Peyer's patch (tissue), 4 donors: ENCODE measurements at regions not wholly inside any gene's neighbourhood (a gene's known extent, or its start where the extent isn't known, plus 50 kb on each side); places are given as distances from the start of the nearest gene placed in this dataset.

Source experiments
- POLR2A ChIP-seq, 2 donors: fragments of 450-650 bp; IDR thresholded peaks; one replicate each; pipeline ENCODE4 v1.5.1; 2017; ENCODE audit warnings: antibody characterized with exemption in 2 of 2, mild to moderate bottlenecking in 2 of 2, moderate library complexity in 2 of 2
- TF ChIP-seq, protein P1 (sequence below), 6 experiments: fragments of 450-650 bp in 4 of 6; fragments of 200-600 bp in 2 of 6; sonication (generic) in 1 of 6; IDR thresholded peaks; one replicate each; pipeline ENCODE4 v1.5.1; 2017 to 2019; ENCODE audit warnings: antibody characterized with exemption in 6 of 6, mild to moderate bottlenecking in 3 of 6, moderate library complexity in 1 of 6

DNA sequence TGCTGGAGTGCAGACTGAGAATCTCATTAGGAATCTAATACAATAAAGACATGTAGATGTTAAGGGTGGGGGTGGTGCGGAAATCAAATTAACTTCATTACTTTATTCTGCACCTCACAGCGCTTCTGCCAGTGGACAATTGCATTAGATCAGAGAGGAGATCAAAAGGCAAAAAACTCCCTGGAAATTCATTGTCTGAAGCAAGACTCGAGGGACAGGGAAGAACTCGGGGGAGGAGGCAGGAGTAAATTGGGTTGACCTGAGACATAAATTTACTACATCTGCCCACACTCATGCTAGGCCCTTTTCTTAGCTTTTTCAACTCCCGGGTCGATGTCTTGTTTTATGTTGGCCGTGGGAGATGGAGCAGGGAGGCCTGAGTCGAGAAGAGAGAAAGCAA, 315.4 kb downstream of the SPATA17 start:
- no peak for TF ChIP-seq POLR2A (IDR thresholded peaks at IDR 0.05)
- TF ChIP-seq, protein P1, sequence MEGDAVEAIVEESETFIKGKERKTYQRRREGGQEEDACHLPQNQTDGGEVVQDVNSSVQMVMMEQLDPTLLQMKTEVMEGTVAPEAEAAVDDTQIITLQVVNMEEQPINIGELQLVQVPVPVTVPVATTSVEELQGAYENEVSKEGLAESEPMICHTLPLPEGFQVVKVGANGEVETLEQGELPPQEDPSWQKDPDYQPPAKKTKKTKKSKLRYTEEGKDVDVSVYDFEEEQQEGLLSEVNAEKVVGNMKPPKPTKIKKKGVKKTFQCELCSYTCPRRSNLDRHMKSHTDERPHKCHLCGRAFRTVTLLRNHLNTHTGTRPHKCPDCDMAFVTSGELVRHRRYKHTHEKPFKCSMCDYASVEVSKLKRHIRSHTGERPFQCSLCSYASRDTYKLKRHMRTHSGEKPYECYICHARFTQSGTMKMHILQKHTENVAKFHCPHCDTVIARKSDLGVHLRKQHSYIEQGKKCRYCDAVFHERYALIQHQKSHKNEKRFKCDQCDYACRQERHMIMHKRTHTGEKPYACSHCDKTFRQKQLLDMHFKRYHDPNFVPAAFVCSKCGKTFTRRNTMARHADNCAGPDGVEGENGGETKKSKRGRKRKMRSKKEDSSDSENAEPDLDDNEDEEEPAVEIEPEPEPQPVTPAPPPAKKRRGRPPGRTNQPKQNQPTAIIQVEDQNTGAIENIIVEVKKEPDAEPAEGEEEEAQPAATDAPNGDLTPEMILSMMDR (IDR thresholded peaks at IDR 0.05), result no peak
